NB4 (cell line): ENCODE measurements at regions not wholly inside any gene's neighbourhood (a gene's known extent, or its start where the extent isn't known, plus 50 kb on each side); places are given as distances from the start of the nearest gene placed in this dataset.

Experiments
- MYC ChIP-seq: IDR thresholded peaks from 2 replicates; pipeline ENCODE4 v1.6.1; 2011; ENCODE audit warnings: low read depth, low read length
- POLR2A ChIP-seq: IDR thresholded peaks from 2 replicates; pipeline ENCODE4 v1.6.1; 2011; ENCODE audit warnings: mild to moderate bottlenecking; ENCODE audit not compliant: insufficient read length; ENCODE audit errors: extremely low read depth
- TF ChIP-seq, protein P1 (sequence below): IDR thresholded peaks from one replicate; pipeline ENCODE4 v1.5.1; 2012; ENCODE audit warnings: low read depth, low read length
- TF ChIP-seq, protein P2 (sequence below): IDR thresholded peaks from 2 replicates; pipeline ENCODE4 v1.6.1; 2011; ENCODE audit warnings: low read depth, low read length

DNA sequence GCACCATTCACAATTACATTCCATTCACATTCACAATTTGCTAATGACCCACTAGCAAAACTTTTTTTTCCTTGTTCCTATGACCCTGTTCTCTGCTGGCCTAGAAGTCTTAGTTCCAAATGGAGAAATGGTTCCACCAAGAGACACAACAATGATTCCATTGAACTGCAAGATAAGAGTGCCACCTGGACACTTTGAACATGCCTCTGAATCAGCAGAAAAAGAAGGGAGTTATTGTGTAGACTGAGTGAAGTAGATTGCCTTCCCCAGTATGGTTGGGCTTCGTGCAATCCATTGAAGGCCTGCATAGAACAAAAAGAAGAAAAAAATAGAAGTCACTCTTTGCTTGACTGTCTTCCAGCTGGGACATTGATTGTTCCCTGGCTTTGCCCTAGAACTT lies 133.8 kb upstream of the PMCH start:
- TF ChIP-seq, protein P1, sequence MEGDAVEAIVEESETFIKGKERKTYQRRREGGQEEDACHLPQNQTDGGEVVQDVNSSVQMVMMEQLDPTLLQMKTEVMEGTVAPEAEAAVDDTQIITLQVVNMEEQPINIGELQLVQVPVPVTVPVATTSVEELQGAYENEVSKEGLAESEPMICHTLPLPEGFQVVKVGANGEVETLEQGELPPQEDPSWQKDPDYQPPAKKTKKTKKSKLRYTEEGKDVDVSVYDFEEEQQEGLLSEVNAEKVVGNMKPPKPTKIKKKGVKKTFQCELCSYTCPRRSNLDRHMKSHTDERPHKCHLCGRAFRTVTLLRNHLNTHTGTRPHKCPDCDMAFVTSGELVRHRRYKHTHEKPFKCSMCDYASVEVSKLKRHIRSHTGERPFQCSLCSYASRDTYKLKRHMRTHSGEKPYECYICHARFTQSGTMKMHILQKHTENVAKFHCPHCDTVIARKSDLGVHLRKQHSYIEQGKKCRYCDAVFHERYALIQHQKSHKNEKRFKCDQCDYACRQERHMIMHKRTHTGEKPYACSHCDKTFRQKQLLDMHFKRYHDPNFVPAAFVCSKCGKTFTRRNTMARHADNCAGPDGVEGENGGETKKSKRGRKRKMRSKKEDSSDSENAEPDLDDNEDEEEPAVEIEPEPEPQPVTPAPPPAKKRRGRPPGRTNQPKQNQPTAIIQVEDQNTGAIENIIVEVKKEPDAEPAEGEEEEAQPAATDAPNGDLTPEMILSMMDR = no peak
- TF ChIP-seq POLR2A = no peak
- TF ChIP-seq, protein P2, sequence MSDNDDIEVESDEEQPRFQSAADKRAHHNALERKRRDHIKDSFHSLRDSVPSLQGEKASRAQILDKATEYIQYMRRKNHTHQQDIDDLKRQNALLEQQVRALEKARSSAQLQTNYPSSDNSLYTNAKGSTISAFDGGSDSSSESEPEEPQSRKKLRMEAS = no peak
- no peak for TF ChIP-seq MYC
